Natural killer cell treated with Interleukin-12 subunit alpha and Interleukin-12 subunit beta and Interleukin-15 and Interleukin-18, amount 100 ng/mL, for 72 hours (primary cell): ENCODE measurements at regions not wholly inside any gene's neighbourhood (a gene's known extent, or its start where the extent isn't known, plus 50 kb on each side); places are given as distances from the start of the nearest gene placed in this dataset.

Experiments used
- ATAC-seq, 2 donors: fragments of 150-1000 bp; cut with Tn5 transposase in 1 of 2; sonication (Bioruptor Pico), chemical (Tn5 transposase) in 1 of 2; 2 replicates each; pipeline ENCODE4 v1.10.0; 2021
- DNase-seq: peaks from one replicate; pipeline ENCODE4 v3.0.0; 2022; ENCODE audit warnings: low spot score
- H3K27ac Mint-ChIP-seq, 2 donors: 1 replicate in 1 of 2; 2 replicates in 1 of 2; pipeline ENCODE4 v1.8.0; 2022; ENCODE audit warnings: mixed read lengths in 2 of 2, mild to moderate bottlenecking in 1 of 2, moderate library complexity in 1 of 2
- H3K27me3 Mint-ChIP-seq, 2 donors: 1 replicate in 1 of 2; 2 replicates in 1 of 2; pipeline ENCODE4 v1.8.0; 2022; ENCODE audit warnings: mixed read lengths in 2 of 2
- H3K36me3 Mint-ChIP-seq: one replicate; pipeline ENCODE4 v1.8.0; 2022; ENCODE audit warnings: mixed read lengths
- H3K4me1 Mint-ChIP-seq, 2 donors: 1 replicate in 1 of 2; 2 replicates in 1 of 2; pipeline ENCODE4 v1.8.0; 2022; ENCODE audit warnings: low read depth in 2 of 2, mixed read lengths in 2 of 2, mild to moderate bottlenecking in 1 of 2
- H3K4me3 Mint-ChIP-seq: one replicate; pipeline ENCODE4 v1.8.0; 2022; ENCODE audit warnings: mixed read lengths
- H3K9me3 Mint-ChIP-seq: 2 replicates; pipeline ENCODE4 v1.8.0; 2022; ENCODE audit warnings: mixed read lengths

DNA sequence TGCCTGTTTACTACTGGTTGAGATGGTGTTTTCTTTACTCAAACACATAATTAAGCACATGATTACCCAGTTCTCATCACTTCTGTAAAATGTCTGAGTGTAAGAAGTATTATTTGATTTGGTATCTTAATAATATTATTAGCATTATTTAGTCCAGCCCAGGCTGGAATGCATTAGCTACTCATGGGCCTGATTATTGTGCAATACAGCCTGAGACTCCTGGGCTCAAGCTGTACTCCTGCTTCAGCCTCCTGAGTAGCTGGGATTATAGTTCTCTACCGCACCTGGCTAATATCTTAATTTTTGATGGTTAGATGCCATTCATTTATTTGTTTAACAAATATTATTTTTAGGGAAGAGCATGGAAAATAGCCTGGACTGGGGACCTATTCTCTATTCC is 197.6 kb upstream of the MC4R start:
- Mint-ChIP-seq H3K27ac (no peak overlapping the region), H3K4me1 (no peaks in the 10 kb centered on the region), H3K9me3 (peaks cover 6% of the 10 kb centered on the region), H3K4me3 (no peak overlapping the region), H3K36me3 (no peaks in the 10 kb centered on the region), H3K27me3 (no peaks in the 10 kb centered on the region)
- ATAC-seq, result no peak
- DNase-seq, result no peak

DNA sequence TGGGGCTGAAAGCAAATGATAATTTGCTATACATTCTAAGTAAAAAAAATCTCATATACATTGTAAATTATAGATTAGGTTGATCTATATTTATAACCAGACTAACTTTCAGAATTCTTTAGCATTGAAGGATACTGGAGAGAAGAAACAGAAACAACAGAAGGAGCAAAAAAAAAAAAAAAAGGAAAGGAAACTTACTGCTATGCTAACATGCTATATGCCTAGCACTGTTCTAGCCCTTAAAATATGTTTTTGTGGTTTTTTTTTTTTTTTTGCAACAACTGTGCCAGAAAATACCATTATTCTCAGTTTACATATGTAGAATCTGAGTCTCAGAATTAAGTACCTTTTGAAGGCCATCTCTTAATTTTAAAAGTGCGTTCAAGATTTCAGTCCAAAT is 204.9 kb upstream of the MC4R start:
- Mint-ChIP-seq H3K36me3 (no peaks in the 10 kb centered on the region), H3K27me3 (no peaks in the 10 kb centered on the region), H3K4me3 (no peak overlapping the region), H3K4me1 (no peaks in the 10 kb centered on the region), H3K9me3 (peaks cover 15% of the 10 kb centered on the region), H3K27ac (no peak overlapping the region)
- ATAC-seq (no peak), DNase-seq (no peak)

DNA sequence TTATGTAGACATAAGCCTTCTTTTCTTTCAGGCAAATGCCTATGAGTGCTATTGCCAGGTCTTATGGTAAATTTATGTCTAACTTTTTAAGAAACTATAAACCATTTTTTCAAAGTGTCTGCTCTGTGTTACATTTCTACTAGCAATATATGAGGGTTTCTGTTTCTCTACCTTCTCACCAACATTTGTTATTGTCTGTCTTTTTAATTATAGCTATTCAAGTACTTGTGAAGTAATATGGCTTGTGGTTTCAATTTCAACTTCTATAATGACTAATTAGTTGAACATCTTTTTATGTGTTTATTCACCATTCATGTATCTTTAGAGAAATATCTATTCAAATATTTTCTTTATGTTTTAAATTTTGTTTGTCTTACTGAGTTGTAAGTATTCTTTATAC is 213.1 kb upstream of the MC4R start:
- Mint-ChIP-seq H3K36me3 (no peaks in the 10 kb centered on the region), H3K27ac (no peak overlapping the region), H3K4me3 (no peak overlapping the region), H3K27me3 (no peaks in the 10 kb centered on the region), H3K4me1 (no peaks in the 10 kb centered on the region), H3K9me3 (peaks cover 13% of the 10 kb centered on the region)
- ATAC-seq (no peak), DNase-seq (no peak)

DNA sequence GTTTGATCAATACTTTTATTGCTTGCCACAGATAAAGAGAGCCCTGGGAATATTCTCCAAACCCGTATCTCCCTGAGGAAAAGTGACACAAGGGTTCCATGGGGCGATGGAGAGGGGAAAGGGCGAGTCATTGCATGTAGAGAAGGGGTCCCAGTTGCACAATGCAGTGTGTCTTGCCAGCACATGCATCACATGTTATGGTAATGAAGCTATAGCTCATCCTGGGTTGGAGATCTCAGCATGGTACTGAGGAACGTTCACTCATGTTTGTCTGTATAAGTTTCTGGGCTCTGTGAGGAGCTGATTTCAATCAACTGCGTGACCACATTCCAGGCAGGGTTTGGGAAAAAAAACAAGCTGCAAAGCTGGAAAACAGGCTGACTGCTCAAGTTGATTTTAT is 220.7 kb upstream of the MC4R start:
- DNase-seq (no peak), ATAC-seq (no peak)
- no peak overlapping the region for H3K27ac Mint-ChIP-seq
- H3K36me3 Mint-ChIP-seq, result no peaks in the 10 kb centered on the region
- no peaks in the 10 kb centered on the region for H3K27me3 Mint-ChIP-seq
- no peaks in the 10 kb centered on the region for H3K9me3 Mint-ChIP-seq
- H3K4me1 Mint-ChIP-seq, result no peaks in the 10 kb centered on the region
- no peak overlapping the region for H3K4me3 Mint-ChIP-seq

DNA sequence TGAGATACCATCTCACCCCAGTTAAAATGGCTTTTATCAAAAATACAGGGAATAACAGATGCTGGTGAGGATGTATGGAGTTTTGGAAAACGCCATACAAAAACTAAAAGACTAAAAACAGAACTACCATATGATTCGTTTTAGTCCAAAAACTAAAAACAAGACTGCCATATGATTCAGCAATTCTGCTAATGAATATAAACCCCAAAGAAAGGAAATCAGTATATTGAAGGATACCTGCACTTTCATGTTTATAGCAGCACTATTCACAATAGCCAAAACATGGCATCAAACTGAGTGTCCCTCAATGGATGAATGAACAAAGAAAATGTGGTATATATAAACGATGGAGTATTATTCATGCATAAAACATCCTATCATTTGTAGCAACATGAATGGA is 224.4 kb upstream of the MC4R start:
- H3K27ac Mint-ChIP-seq, result no peak overlapping the region
- DNase-seq (no peak), ATAC-seq (no peak)
- no peak overlapping the region for H3K4me3 Mint-ChIP-seq
- no peaks in the 10 kb centered on the region for H3K36me3 Mint-ChIP-seq
- no peaks in the 10 kb centered on the region for H3K27me3 Mint-ChIP-seq
- peaks cover 4% of the 10 kb centered on the region for H3K9me3 Mint-ChIP-seq
- H3K4me1 Mint-ChIP-seq, result no peaks in the 10 kb centered on the region

DNA sequence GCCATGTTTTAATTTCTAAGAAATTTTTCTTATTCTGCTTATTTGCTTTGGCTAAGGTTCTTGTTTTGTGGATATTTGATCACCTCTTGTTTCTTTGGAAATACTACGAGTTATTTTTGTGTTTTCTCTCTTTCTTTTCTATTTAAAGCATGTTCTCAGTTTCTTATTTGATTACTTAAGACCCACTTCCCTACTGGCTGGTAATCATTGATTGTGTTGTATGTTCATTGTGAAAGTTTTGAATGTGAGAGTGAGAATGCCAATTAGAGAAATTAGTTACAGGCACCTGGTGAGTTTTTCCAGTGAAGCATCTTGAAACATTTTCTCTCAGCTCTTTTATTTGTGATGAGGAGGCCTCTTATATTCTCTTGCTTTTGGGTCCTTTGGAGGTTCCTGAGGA is 226.7 kb upstream of the MC4R start:
- H3K36me3 Mint-ChIP-seq, result no peaks in the 10 kb centered on the region
- H3K4me3 Mint-ChIP-seq, result no peak overlapping the region
- no peak overlapping the region for H3K27ac Mint-ChIP-seq
- H3K9me3 Mint-ChIP-seq, result peaks cover 4% of the 10 kb centered on the region
- no peak for DNase-seq
- no peaks in the 10 kb centered on the region for H3K27me3 Mint-ChIP-seq
- no peak for ATAC-seq
- H3K4me1 Mint-ChIP-seq, result no peaks in the 10 kb centered on the region

DNA sequence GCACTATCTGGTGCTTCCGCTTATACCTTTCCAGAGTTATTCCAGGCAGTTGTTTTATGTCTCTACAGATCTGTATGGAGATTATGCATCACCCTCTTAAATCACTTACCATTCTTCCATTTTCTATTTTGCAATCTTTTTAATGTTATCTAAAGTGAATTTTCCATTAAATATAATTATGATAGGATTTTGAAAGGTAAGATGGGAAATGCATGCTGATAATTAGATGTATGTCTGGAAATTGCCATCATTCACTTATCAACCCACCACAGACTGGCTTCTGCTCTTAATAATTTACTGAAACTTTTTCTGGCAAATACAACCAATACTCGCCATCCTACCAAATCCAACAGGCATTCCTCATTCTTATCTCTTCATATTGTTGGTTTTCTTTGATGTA is 227.4 kb upstream of the MC4R start:
- no peak overlapping the region for H3K4me3 Mint-ChIP-seq
- no peak overlapping the region for H3K27ac Mint-ChIP-seq
- H3K9me3 Mint-ChIP-seq, result peaks cover 4% of the 10 kb centered on the region
- H3K4me1 Mint-ChIP-seq, result no peaks in the 10 kb centered on the region
- no peak for DNase-seq
- no peaks in the 10 kb centered on the region for H3K27me3 Mint-ChIP-seq
- no peaks in the 10 kb centered on the region for H3K36me3 Mint-ChIP-seq
- ATAC-seq, result no peak

DNA sequence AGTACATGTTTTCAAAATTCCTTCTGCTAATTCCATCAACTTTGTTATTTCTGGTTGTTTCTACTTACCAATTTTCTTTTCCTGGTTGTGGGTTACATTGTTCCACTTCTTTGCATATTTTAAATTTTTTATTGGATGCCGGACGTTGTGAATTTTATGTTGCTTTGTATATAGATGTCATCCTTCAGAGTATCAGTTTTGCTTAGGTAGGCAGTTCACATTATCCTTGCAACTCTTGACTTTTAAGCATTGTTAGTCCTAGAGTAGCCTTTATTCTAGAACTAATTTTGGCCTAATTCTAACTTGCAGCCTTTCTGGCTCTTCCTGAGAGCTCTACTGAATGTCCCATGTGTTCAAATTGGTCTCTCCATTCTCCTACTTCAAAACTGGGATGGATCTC is 228.7 kb upstream of the MC4R start:
- no peak for ATAC-seq
- no peaks in the 10 kb centered on the region for H3K4me1 Mint-ChIP-seq
- no peak overlapping the region for H3K27ac Mint-ChIP-seq
- peaks cover 9% of the 10 kb centered on the region for H3K9me3 Mint-ChIP-seq
- H3K4me3 Mint-ChIP-seq, result no peak overlapping the region
- H3K36me3 Mint-ChIP-seq, result no peaks in the 10 kb centered on the region
- no peak for DNase-seq
- no peaks in the 10 kb centered on the region for H3K27me3 Mint-ChIP-seq

DNA sequence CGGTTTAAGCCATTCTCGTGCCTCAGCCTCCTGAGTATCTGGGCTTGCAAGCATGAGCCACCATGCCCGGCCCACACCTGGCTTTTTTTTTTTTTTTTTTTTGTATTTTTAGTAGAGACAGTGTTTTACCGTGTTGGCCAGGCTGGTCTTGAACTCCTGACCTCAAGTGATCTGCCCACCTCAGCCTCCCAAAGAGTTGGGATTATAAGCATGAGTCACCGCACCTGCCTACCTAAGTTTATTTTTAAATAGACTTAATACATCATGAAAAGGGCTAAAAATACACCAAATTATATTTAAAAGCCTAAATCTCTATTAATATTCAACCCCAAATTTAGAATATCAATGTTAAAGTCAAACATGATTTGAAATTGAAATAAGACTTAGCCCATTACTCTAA is 250.8 kb upstream of the MC4R start:
- ATAC-seq, result no peak
- H3K9me3 Mint-ChIP-seq, result peaks cover 15% of the 10 kb centered on the region
- no peak overlapping the region for H3K4me3 Mint-ChIP-seq
- H3K4me1 Mint-ChIP-seq, result no peaks in the 10 kb centered on the region
- H3K27me3 Mint-ChIP-seq, result no peaks in the 10 kb centered on the region
- DNase-seq, result no peak
- no peak overlapping the region for H3K27ac Mint-ChIP-seq
- no peaks in the 10 kb centered on the region for H3K36me3 Mint-ChIP-seq

DNA sequence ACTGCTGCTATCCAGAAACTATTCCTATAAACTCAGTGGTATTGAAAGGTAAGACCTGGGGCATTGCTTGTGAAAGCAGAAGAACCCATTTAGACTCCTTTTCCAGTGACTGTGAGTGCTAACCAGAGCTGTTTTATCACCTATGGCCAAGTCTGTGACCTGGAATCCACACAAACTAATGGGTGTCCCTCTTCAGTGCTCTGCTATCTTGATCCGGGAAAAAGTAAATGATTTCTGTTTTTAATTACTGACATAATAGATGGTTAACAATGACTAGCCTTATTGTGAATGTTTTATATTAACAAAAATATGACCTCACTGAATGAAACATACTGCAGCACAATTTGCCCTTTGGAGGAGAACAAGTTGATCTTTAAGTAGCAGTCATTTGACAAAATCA is 251.6 kb upstream of the MC4R start:
- DNase-seq (no peak), ATAC-seq (no peak)
- H3K9me3 Mint-ChIP-seq, result peaks cover 13% of the 10 kb centered on the region
- H3K27ac Mint-ChIP-seq, result no peak overlapping the region
- no peaks in the 10 kb centered on the region for H3K36me3 Mint-ChIP-seq
- H3K4me3 Mint-ChIP-seq, result no peak overlapping the region
- no peaks in the 10 kb centered on the region for H3K27me3 Mint-ChIP-seq
- no peaks in the 10 kb centered on the region for H3K4me1 Mint-ChIP-seq

DNA sequence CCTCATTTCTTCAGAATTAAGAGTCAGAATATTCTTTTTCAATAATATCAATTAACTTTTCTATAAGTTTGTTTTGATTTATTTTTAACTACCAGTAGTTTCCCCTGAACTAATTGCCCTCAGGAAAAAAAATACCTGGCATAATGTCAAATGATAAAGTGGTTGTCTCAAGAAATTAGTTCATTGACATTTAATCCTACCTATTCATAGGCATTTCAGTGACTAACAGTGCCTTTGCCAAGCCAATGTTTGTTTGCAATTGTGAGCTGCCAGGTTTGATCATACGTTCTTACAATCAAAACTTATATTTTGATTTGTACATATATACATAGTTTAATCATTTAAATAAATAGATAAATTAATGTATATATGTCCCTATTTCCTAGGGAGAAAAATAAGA is 267.3 kb upstream of the MC4R start:
- ATAC-seq, result no peak
- H3K9me3 Mint-ChIP-seq, result peaks cover 17% of the 10 kb centered on the region
- H3K27ac Mint-ChIP-seq, result no peak overlapping the region
- DNase-seq, result no peak
- H3K36me3 Mint-ChIP-seq, result no peaks in the 10 kb centered on the region
- no peaks in the 10 kb centered on the region for H3K4me1 Mint-ChIP-seq
- H3K27me3 Mint-ChIP-seq, result no peaks in the 10 kb centered on the region
- no peak overlapping the region for H3K4me3 Mint-ChIP-seq

DNA sequence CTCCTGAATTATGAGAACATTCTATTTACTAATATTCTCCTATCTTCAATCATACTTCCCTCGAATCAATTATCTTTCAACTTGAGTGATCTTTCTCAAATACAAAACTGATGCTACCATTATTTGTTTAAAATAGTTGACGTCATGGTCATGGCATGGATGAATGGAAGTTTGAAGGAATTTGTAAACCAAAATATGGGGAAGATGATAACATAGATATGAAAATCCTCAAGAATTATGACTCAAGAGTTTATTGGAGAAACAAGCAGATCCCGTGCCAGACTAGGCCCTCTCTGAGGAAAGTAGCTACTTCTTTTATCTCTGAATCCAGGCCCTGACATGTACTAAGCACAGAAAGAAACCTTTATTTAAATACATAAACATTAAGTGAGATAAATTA is 270.4 kb upstream of the MC4R start:
- Mint-ChIP-seq H3K27me3 (no peaks in the 10 kb centered on the region), H3K27ac (no peak overlapping the region)

DNA sequence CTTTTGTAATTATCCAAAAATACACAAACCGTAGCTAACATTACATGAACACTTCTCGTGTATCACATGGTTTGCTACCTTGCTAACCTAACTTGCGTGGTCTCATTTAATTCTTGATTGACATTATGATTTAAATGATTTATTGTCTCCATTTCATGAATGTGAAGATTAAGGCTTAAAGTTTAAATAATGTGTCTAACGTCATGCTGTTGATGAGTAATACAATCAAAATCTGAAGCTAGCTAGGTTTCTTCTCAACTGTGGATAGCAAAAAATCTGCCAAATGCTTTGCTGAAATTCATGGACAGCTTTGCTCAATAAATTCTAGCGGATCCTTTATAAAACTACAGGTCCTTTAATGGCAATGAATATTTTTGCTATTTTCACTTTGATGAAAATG is 274.1 kb upstream of the MC4R start:
- DNase-seq, result no peak
- H3K4me1 Mint-ChIP-seq, result no peaks in the 10 kb centered on the region
- H3K36me3 Mint-ChIP-seq, result no peaks in the 10 kb centered on the region
- no peaks in the 10 kb centered on the region for H3K27me3 Mint-ChIP-seq
- no peak overlapping the region for H3K4me3 Mint-ChIP-seq
- no peak for ATAC-seq
- H3K27ac Mint-ChIP-seq, result no peak overlapping the region
- H3K9me3 Mint-ChIP-seq, result peaks cover 6% of the 10 kb centered on the region

More for the DNA sequence above, 270.4 kb upstream of the MC4R start:
- H3K4me3 Mint-ChIP-seq, result no peak overlapping the region
- H3K4me1 Mint-ChIP-seq, result no peaks in the 10 kb centered on the region
- H3K36me3 Mint-ChIP-seq, result no peaks in the 10 kb centered on the region
- H3K9me3 Mint-ChIP-seq, result peaks cover 14% of the 10 kb centered on the region
- ATAC-seq, result no peak
- DNase-seq, result no peak

DNA sequence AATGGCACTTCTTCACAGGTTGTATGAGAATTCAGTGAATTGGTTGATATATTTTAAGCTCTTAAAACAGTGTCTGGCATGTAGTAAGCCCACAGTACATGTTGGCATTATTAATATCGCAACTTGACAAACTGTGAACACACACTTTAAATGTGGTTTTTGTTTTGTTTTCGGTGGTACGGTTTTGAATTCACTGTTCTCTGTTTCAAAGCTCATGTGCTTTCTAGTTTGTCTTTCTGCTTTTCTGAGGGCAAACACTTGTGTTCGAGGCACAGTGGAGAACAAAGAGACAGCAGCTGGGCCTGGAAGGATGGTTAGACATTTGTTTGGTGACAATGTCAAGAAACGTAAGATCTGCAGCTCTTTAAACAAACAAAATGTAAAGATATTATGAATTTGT is 276.5 kb upstream of the MC4R start:
- Mint-ChIP-seq H3K27me3 (no peaks in the 10 kb centered on the region), H3K36me3 (no peaks in the 10 kb centered on the region), H3K4me3 (no peak overlapping the region), H3K9me3 (peaks cover 3% of the 10 kb centered on the region), H3K27ac (no peak overlapping the region), H3K4me1 (no peaks in the 10 kb centered on the region)
- ATAC-seq (no peak), DNase-seq (no peak)

DNA sequence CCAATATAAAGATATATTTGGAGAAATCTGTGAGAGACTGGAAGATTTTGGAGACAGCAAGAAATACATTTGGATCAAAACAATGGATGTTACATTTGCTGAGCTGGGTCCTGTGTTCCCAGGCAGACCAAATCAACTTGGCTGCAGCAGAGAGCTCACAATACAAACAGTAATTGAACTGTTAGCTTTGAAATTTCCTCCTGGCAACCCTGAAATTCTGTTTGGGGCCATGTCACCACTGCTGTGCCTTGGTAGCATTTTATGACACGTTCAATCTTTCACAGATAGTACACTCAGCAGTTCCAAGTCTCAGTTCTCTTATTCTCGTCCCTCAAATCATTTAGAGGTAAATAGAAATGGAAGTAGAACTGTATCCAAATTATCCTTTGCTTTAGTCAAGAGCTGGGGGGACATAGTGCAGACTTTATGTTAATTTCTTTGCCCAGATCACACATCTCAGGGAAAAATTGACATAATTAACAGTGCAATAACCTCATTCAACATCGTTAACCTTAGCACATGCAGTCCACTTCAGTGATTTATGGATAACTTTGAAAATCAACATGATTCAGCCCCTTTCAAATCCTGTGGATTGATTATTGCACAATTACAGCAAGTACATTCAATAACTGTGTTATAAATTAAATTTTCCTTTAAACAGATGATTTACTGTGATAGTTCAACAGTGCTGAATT is 277.4 kb upstream of the MC4R start:
- Mint-ChIP-seq H3K27ac (no peak overlapping the region), H3K36me3 (no peaks in the 10 kb centered on the region), H3K4me3 (no peak overlapping the region), H3K4me1 (no peaks in the 10 kb centered on the region), H3K27me3 (no peaks in the 10 kb centered on the region), H3K9me3 (peaks cover 3% of the 10 kb centered on the region)
- ATAC-seq, result no peak
- DNase-seq, result no peak
